PC-3 (cell line): ENCODE measurements at regions not wholly inside any gene's neighbourhood (a gene's known extent, or its start where the extent isn't known, plus 50 kb on each side); places are given as distances from the start of the nearest gene placed in this dataset.

Experiments used
- ATAC-seq: fragments of 200-7000 bp; cut with Tn5 transposase; 2 replicates; pipeline ENCODE4 v1.9.1; 2020; ENCODE audit warnings: mild to moderate bottlenecking, moderate library complexity
- BruUV-seq: library from RNA; stranded (reverse); fragments of 400-500 nt; replicated peaks from 2 replicates; lab custom pipeline; 2021; lab: Mats Ljungman, UMichigan
- CTCF ChIA-PET: fragments of 300-600 bp; sonication (Branson Sonifier 250); formaldehyde crosslinking; loops from one replicate; lab custom pipeline; 2022; ENCODE audit warnings: antibody characterized with exemption; lab: Charles Lee
- POLR2A ChIA-PET: fragments of 300-600 bp; sonication (Branson Sonifier 250); formaldehyde crosslinking; loops from one replicate; lab custom pipeline; 2022; ENCODE audit warnings: antibody characterized with exemption; ENCODE audit not compliant: unreplicated experiment; lab: Charles Lee
- DNase-seq: peaks from one replicate; pipeline ENCODE4 v3.0.0-alpha.2; 2015
- H2AFZ ChIP-seq: fragments of 300-600 bp; sonication (generic); 2 replicates; pipeline ENCODE4 v1.6.0; 2016; ENCODE audit warnings: antibody characterized with exemption, low read length
- H3F3A ChIP-seq: fragments of 300-600 bp; sonication (generic); one replicate; pipeline ENCODE4 v1.6.0; 2017; ENCODE audit warnings: antibody characterized with exemption, low read length, control low read depth, mild to moderate bottlenecking; ENCODE audit not compliant: unreplicated experiment
- H3K27ac ChIP-seq: fragments of 300-600 bp; sonication (generic); 2 replicates; pipeline ENCODE4 v1.5.1; 2016; ENCODE audit warnings: mild to moderate bottlenecking, low read length
- H3K27me3 ChIP-seq: fragments of 300-600 bp; sonication (generic); 2 replicates; pipeline ENCODE4 v1.6.1; 2016; ENCODE audit warnings: low read length, mixed read lengths
- H3K36me3 ChIP-seq: fragments of 300-600 bp; sonication (generic); 2 replicates; pipeline ENCODE4 v1.6.1; 2016; ENCODE audit warnings: low read depth, mixed run types, low read length, mixed read lengths
- H3K4me1 ChIP-seq: fragments of 300-600 bp; sonication (generic); 2 replicates; pipeline ENCODE4 v1.5.1; 2016; ENCODE audit warnings: low read length; ENCODE audit not compliant: insufficient read depth
- H3K4me2 ChIP-seq: fragments of 300-600 bp; sonication (generic); 2 replicates; pipeline ENCODE4 v1.6.0; 2016; ENCODE audit warnings: low read length
- H3K4me3 ChIP-seq: fragments of 300-600 bp; sonication (generic); 2 replicates; pipeline ENCODE4 v1.5.1; 2016; ENCODE audit warnings: mild to moderate bottlenecking, low read length, mixed read lengths
- H3K79me2 ChIP-seq: fragments of 300-600 bp; sonication (generic); 2 replicates; pipeline ENCODE4 v1.6.1; 2017; ENCODE audit warnings: low read length, mixed read lengths
- H3K9ac ChIP-seq: fragments of 300-600 bp; sonication (generic); 2 replicates; pipeline ENCODE4 v1.6.0; 2016; ENCODE audit warnings: mild to moderate bottlenecking, low read length
- H3K9me2 ChIP-seq: fragments of 300-600 bp; sonication (generic); replicated peaks from 2 replicates; pipeline ENCODE4 v1.6.1; 2016; ENCODE audit warnings: mixed run types, low read length, mixed read lengths
- H3K9me3 ChIP-seq: fragments of 300-600 bp; sonication (generic); 2 replicates; pipeline ENCODE4 v1.6.1; 2016; ENCODE audit warnings: low read length, mixed read lengths
- H4K20me1 ChIP-seq: fragments of 300-600 bp; sonication (generic); 2 replicates; pipeline ENCODE4 v1.6.1; 2016; ENCODE audit warnings: low read length, mixed read lengths
- EZH2 ChIP-seq: fragments of 300-600 bp; sonication (generic); IDR thresholded peaks from one replicate; pipeline ENCODE4 v1.6.1; 2017; ENCODE audit warnings: antibody characterized with exemption, mild to moderate bottlenecking, low read length; ENCODE audit not compliant: unreplicated experiment
- EZH2phosphoT487 ChIP-seq: fragments of 300-600 bp; sonication (generic); IDR thresholded peaks from 2 replicates; pipeline ENCODE4 v1.6.1; 2018; ENCODE audit warnings: mild to moderate bottlenecking, antibody characterized with exemption, low read length, borderline replicate concordance
- intact Hi-C: fragments of 100-400 bp; cut with micrococcal nuclease; formaldehyde crosslinking; loops from 2 replicates; pipeline ENCODE4 v1.9.0; 2023
- TF ChIP-seq, protein P1 (sequence below): fragments of 300-600 bp; sonication (generic); conservative IDR thresholded peaks from 2 replicates; pipeline ENCODE4 v1.5.1; 2017; ENCODE audit warnings: antibody characterized with exemption, low read depth, mild to moderate bottlenecking, low read length

DNA sequence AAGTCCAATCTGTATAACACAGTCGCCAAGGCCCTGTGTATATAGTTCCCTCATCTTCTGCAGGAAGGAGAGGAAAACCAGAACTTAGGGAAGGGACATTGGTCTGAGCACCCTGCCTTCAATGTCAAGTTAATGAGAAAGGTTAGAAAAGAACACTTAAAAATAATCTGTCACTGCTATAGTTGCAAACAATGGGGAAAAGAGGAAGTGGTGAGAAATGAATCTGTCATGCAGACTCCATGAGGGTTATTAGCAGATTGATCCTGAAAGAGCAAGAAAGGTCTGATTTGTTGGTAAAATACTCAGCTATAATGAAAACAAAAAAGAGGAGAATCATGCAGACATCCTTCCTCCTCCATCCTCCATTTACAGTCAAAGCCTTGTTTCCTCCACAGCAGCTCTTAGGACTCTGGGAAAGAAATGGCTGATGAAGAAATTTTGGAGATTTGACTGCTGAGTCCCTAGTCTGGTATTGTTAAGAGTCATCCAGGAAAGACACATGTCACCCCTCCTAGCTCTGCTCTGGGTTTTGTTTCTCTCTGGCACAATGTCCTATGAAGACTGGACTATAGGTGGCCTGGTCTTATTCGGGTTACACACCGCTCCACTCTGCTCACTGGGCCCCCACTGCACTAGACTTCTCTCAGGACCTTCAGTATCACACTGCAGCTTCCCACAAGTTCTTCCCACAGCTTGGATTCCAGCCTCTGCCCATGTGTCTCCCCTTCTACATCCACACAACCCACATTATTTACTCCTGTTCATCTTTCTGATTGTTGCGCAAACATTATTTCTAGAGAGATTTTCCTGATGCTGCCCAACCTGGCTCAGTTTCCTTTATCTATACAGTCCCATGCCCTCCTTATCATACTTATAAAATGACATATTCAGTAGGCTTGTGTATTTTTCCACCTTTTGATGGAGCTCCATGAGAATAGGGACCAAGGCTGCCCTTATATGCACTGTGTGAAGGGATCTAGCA is 56.5 kb upstream of the XYLT1 start:
- TF ChIP-seq, protein P1, sequence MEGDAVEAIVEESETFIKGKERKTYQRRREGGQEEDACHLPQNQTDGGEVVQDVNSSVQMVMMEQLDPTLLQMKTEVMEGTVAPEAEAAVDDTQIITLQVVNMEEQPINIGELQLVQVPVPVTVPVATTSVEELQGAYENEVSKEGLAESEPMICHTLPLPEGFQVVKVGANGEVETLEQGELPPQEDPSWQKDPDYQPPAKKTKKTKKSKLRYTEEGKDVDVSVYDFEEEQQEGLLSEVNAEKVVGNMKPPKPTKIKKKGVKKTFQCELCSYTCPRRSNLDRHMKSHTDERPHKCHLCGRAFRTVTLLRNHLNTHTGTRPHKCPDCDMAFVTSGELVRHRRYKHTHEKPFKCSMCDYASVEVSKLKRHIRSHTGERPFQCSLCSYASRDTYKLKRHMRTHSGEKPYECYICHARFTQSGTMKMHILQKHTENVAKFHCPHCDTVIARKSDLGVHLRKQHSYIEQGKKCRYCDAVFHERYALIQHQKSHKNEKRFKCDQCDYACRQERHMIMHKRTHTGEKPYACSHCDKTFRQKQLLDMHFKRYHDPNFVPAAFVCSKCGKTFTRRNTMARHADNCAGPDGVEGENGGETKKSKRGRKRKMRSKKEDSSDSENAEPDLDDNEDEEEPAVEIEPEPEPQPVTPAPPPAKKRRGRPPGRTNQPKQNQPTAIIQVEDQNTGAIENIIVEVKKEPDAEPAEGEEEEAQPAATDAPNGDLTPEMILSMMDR, result no peak
- no peak for TF ChIP-seq EZH2phosphoT487
- no peak for TF ChIP-seq EZH2
- ATAC-seq, result no peak
- no peaks in the 10 kb centered on the region for H3K79me2 ChIP-seq
- H3F3A ChIP-seq, result no peaks in the 10 kb centered on the region
- intact Hi-C loops, result no loop called here
- H2AFZ ChIP-seq, result no peak overlapping the region
- BruUV-seq, result no TSS peak
- H3K27me3 ChIP-seq, result no peaks in the 10 kb centered on the region
- no peak overlapping the region for H3K4me3 ChIP-seq
- ChIA-PET POLR2A (no interaction called here), CTCF (no interaction called here)
- H3K9me3 ChIP-seq, result no peaks in the 10 kb centered on the region
- H3K9ac ChIP-seq, result no peak overlapping the region
- no peaks in the 10 kb centered on the region for H4K20me1 ChIP-seq
- H3K4me2 ChIP-seq, result no peak overlapping the region
- no peaks in the 10 kb centered on the region for H3K9me2 ChIP-seq
- no peak overlapping the region for H3K27ac ChIP-seq
- H3K4me1 ChIP-seq, result no peaks in the 10 kb centered on the region
- no peak for DNase-seq
- no peaks in the 10 kb centered on the region for H3K36me3 ChIP-seq

DNA sequence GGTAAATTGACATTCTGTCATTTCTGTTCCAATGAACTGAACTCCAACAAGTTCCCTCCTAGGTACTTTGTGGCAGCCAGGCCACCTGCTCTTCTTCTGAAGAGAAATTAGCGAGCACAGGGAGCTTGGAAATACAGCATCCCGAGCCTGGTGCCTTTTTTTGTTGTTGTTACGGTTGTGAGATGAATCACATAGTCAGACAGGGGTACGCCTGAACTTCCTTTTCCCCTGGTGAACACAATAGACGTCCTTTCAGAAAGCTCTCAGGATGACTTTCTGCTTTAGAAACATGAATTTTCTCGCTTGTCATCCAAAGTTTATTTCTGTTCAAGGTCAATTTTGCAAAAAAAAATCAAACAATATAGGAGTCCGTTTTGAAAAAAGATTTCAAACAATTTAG is 53.9 kb upstream of the XYLT1 start:
- CTCF ChIA-PET, result no interaction called here

More for the DNA sequence above, 53.9 kb upstream of the XYLT1 start:
- Histone ChIP-seq H3K27ac (no peak overlapping the region), H3K9me2 (no peaks in the 10 kb centered on the region), H3K9me3 (no peaks in the 10 kb centered on the region), H3K36me3 (no peaks in the 10 kb centered on the region), H3K79me2 (no peaks in the 10 kb centered on the region), H3K4me2 (no peak overlapping the region), H3F3A (no peaks in the 10 kb centered on the region), H3K4me3 (no peak overlapping the region), H2AFZ (no peak overlapping the region), H3K4me1 (no peaks in the 10 kb centered on the region), H3K27me3 (no peaks in the 10 kb centered on the region), H3K9ac (no peak overlapping the region), H4K20me1 (no peaks in the 10 kb centered on the region)
- no TSS peak for BruUV-seq
- no peak for DNase-seq
- intact Hi-C loops, result no loop called here
- ATAC-seq, result no peak
- POLR2A ChIA-PET, result no interaction called here
- TF ChIP-seq EZH2phosphoT487 (no peak), EZH2 (no peak)
- TF ChIP-seq, protein P1, result no peak
